ENCODE measurements at regions not wholly inside any gene's neighbourhood (a gene's known extent, or its start where the extent isn't known, plus 50 kb on each side); places are given as distances from the start of the nearest gene placed in this dataset.

DNA sequence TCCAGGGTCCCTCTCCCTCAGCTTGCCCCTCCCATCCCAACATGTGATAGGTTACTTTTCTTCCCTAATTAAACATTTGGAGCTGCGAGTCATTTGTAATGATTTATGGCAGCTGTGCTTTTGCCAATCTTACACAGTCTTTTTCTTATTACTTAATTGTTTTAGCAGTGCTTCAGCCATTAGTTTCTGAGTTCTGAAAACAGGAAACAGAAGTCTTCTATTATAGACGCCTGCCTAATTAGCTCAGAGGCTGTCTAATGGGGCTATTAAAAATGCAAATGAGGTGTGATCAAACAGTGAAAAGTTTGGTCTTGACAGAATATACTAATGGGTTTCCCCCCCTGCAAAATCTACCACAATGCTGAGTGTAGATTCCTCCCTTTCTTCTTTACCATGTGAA is 388.3 kb upstream of the CELF4 start:
- TF ChIP-seq POLR2AphosphoS5 (IDR thresholded peaks at IDR 0.05; ENCODE audit: low read depth) (no peak), EZH2phosphoT487 (IDR thresholded peaks at IDR 0.05; ENCODE audit: unreplicated experiment) (no peak), CREB1 (CRISPR knock-in tag; IDR thresholded peaks at IDR 0.05; ENCODE audit: low read depth) (no peak), EZH2 (IDR thresholded peaks at IDR 0.05; ENCODE audit: low read depth, unreplicated experiment) (no peak)
- TF ChIP-seq, protein P1, sequence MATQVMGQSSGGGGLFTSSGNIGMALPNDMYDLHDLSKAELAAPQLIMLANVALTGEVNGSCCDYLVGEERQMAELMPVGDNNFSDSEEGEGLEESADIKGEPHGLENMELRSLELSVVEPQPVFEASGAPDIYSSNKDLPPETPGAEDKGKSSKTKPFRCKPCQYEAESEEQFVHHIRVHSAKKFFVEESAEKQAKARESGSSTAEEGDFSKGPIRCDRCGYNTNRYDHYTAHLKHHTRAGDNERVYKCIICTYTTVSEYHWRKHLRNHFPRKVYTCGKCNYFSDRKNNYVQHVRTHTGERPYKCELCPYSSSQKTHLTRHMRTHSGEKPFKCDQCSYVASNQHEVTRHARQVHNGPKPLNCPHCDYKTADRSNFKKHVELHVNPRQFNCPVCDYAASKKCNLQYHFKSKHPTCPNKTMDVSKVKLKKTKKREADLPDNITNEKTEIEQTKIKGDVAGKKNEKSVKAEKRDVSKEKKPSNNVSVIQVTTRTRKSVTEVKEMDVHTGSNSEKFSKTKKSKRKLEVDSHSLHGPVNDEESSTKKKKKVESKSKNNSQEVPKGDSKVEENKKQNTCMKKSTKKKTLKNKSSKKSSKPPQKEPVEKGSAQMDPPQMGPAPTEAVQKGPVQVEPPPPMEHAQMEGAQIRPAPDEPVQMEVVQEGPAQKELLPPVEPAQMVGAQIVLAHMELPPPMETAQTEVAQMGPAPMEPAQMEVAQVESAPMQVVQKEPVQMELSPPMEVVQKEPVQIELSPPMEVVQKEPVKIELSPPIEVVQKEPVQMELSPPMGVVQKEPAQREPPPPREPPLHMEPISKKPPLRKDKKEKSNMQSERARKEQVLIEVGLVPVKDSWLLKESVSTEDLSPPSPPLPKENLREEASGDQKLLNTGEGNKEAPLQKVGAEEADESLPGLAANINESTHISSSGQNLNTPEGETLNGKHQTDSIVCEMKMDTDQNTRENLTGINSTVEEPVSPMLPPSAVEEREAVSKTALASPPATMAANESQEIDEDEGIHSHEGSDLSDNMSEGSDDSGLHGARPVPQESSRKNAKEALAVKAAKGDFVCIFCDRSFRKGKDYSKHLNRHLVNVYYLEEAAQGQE (IDR thresholded peaks at IDR 0.05; ENCODE audit: unreplicated experiment): no peak
- TF ChIP-seq, protein P2, sequence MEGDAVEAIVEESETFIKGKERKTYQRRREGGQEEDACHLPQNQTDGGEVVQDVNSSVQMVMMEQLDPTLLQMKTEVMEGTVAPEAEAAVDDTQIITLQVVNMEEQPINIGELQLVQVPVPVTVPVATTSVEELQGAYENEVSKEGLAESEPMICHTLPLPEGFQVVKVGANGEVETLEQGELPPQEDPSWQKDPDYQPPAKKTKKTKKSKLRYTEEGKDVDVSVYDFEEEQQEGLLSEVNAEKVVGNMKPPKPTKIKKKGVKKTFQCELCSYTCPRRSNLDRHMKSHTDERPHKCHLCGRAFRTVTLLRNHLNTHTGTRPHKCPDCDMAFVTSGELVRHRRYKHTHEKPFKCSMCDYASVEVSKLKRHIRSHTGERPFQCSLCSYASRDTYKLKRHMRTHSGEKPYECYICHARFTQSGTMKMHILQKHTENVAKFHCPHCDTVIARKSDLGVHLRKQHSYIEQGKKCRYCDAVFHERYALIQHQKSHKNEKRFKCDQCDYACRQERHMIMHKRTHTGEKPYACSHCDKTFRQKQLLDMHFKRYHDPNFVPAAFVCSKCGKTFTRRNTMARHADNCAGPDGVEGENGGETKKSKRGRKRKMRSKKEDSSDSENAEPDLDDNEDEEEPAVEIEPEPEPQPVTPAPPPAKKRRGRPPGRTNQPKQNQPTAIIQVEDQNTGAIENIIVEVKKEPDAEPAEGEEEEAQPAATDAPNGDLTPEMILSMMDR (conservative IDR thresholded peaks at IDR 0.05; ENCODE audit: low read depth in 2 of 2): no peak

Data from GM23338 (cell line).